ENCODE measurements at regions not wholly inside any gene's neighbourhood (a gene's known extent, or its start where the extent isn't known, plus 50 kb on each side); places are given as distances from the start of the nearest gene placed in this dataset.

- H3K4me3 ChIP-seq (ENCODE audit: low read depth, low read length), result no peak overlapping the region
- no peak for TF ChIP-seq CTCF (IDR thresholded peaks at IDR 0.05; ENCODE audit: low read depth, low read length, missing control alignments)
- no peak for DNase-seq (ENCODE audit: low read depth)
These were observed 462.1 kb downstream of the OLFM4 start for GRCh38 chr13:53490752-53491151.

- no peak for DNase-seq (ENCODE audit: low read depth)
- TF ChIP-seq CTCF (IDR thresholded peaks at IDR 0.05; ENCODE audit: low read depth, low read length, missing control alignments), result no peak
- H3K4me3 ChIP-seq (ENCODE audit: low read depth, low read length), result no peak overlapping the region
These were observed 465.8 kb downstream of the OLFM4 start for GRCh38 chr13:53494406-53494805.

- DNase-seq (ENCODE audit: low read depth), result no peak
- no peak for TF ChIP-seq CTCF (IDR thresholded peaks at IDR 0.05; ENCODE audit: low read depth, low read length, missing control alignments)
- no peak overlapping the region for H3K4me3 ChIP-seq (ENCODE audit: low read depth, low read length)
These were observed 471.0 kb downstream of the OLFM4 start for GRCh38 chr13:53499576-53500133.

- no peak overlapping the region for H3K4me3 ChIP-seq (ENCODE audit: low read depth, low read length)
- no peak for DNase-seq (ENCODE audit: low read depth)
- TF ChIP-seq CTCF (IDR thresholded peaks at IDR 0.05; ENCODE audit: low read depth, low read length, missing control alignments), result no peak
These were observed 472.8 kb downstream of the OLFM4 start for GRCh38 chr13:53501387-53501786.

GRCh38 chr13:53507741-53508140, 479.1 kb downstream of the OLFM4 start:
- TF ChIP-seq CTCF (IDR thresholded peaks at IDR 0.05; ENCODE audit: low read depth, low read length, missing control alignments), result no peak
- no peak for DNase-seq (ENCODE audit: low read depth)
- no peak overlapping the region for H3K4me3 ChIP-seq (ENCODE audit: low read depth, low read length)

GRCh38 chr13:53512635-53513034, 484.0 kb downstream of the OLFM4 start:
- no peak overlapping the region for H3K4me3 ChIP-seq (ENCODE audit: low read depth, low read length)
- DNase-seq (ENCODE audit: low read depth), result no peak
- TF ChIP-seq CTCF (IDR thresholded peaks at IDR 0.05; ENCODE audit: low read depth, low read length, missing control alignments), result no peak

GRCh38 chr13:53513226-53513625, 484.6 kb downstream of the OLFM4 start:
- H3K4me3 ChIP-seq (ENCODE audit: low read depth, low read length), result no peak overlapping the region
- no peak for TF ChIP-seq CTCF (IDR thresholded peaks at IDR 0.05; ENCODE audit: low read depth, low read length, missing control alignments)
- DNase-seq (ENCODE audit: low read depth), result no peak

All from GM12864 (cell line).